GM18951 (cell line): ENCODE measurements at regions not wholly inside any gene's neighbourhood (a gene's known extent, or its start where the extent isn't known, plus 50 kb on each side); places are given as distances from the start of the nearest gene placed in this dataset.

Experiments used
- POLR2A ChIP-seq: IDR thresholded peaks from 4 replicates; pipeline ENCODE4 v1.6.1; 2011; ENCODE audit warnings: mild to moderate bottlenecking; ENCODE audit not compliant: insufficient read length, insufficient read depth; ENCODE audit errors: extremely low read depth
- in situ Hi-C: fragments of 300-500 bp; cut with MboI; formaldehyde crosslinking; loops from one replicate; pipeline ENCODE4 v1.12.0; 2022; ENCODE audit warnings: low sequenced_read_pairs, mixed read lengths, inconsistent platforms; ENCODE audit not compliant: unreplicated experiment

DNA sequence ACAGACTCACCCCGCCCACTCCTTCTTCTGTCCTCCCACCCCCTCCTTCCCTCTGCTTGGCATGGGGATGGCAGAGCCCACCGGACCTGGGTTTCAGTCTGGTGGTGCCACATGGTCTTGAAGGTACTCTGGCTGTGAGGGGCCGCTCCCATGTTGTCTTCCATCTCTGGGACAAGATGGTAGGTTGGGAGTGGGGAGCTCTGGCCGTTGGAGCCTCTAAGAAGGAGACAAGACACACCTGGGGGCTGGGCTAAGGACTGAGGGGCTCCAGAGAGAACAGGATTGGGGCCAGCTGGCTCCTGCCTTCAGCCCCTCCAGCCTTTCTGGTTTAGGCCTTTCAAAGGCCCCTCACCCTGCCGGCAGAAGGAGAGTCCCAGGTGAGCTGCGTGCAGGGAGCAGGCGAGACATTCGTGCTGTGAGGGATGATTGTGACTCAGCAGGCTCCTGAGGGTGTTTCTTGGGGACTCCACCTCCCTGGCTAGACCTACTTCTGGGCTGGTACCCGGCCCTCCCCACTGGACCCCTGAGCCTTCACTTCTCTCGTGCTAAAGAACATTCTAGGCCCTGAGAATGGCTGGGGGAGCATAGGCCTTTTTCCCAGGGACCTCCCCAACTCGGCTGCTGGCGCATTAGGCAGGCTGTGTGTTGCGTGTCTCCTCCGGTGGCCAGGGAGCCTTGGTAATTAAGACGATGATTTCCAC is 128.2 kb upstream of the HAAO start:
- TF ChIP-seq POLR2A = no peak
- in situ Hi-C loops = no loop called here

- in situ Hi-C loops = no loop called here
- TF ChIP-seq POLR2A = no peak
Measured at GRCh38 chr2:42918671-42919318, 126.4 kb upstream of the HAAO start.

GRCh38 chr2:42918041-42918440 is 125.7 kb upstream of the HAAO start:
- in situ Hi-C loops = no loop called here
- no peak for TF ChIP-seq POLR2A

GRCh38 chr2:42917425-42917927 is 125.1 kb upstream of the HAAO start:
- TF ChIP-seq POLR2A = no peak
- in situ Hi-C loops = no loop called here

- in situ Hi-C loops = no loop called here
- TF ChIP-seq POLR2A = no peak
Measured at GRCh38 chr2:42916324-42916723, 123.9 kb upstream of the HAAO start.

- in situ Hi-C loops = no loop called here
- no peak for TF ChIP-seq POLR2A
Measured at GRCh38 chr2:42914860-42915259, 122.5 kb upstream of the HAAO start.

DNA sequence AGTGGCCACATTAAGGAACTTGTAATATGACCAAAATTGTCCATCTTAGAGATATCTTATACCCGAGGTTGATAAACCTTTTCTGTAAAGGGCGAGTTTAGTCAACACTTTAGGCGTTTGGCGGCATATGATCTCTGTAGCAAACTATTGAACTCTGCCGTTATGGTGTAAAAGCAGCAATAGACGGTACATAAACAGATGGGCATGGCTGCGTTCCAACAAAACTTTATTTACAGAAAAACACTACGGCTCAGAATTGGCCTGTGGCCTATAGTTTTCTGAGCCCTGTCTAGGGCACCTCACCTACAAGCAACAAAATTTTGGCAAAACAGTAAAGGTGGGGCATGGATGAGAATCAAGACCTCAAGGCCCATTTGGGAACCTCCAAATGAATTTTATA is 121.9 kb upstream of the HAAO start:
- TF ChIP-seq POLR2A = no peak
- in situ Hi-C loops = no loop called here

GRCh38 chr2:42913280-42913878 is 121.0 kb upstream of the HAAO start:
- no peak for TF ChIP-seq POLR2A
- in situ Hi-C loops = no loop called here

DNA sequence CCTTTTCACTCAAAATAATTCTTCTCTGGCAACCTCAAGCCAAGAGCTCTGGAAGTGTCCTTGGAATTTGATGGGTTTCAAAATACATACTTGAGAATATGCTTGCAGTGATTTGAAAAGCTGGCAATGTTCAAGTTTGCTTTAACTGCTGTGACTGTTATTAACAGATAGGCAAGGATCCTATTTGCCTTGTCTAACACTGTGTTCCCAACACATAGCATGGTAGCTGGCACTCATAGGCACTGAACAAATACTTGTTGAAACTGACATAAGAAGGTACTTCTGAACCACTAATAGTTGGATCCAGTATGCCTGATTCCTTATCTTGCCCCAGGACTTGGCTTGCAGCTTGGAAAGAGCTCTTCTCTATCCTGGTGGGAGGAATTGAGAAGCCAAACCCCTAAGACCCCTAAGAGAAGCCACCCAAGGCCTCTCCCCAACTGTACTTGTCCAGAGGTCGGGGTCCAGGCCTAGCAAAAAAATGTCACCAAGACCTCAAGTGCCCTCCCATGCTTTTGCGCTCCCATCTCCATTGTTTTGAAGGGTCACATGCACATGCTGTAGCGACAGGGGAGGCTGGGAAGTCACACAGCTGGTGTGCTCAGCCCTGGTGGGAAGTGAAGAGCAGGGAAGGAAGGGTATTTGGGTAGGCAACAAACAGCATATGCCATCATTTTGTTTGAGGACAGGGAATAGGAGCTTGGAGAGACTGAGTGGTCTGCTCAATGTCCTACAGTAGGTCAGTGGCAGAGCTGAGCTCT is 118.4 kb upstream of the HAAO start:
- in situ Hi-C loops = no loop called here
- TF ChIP-seq POLR2A = no peak

DNA sequence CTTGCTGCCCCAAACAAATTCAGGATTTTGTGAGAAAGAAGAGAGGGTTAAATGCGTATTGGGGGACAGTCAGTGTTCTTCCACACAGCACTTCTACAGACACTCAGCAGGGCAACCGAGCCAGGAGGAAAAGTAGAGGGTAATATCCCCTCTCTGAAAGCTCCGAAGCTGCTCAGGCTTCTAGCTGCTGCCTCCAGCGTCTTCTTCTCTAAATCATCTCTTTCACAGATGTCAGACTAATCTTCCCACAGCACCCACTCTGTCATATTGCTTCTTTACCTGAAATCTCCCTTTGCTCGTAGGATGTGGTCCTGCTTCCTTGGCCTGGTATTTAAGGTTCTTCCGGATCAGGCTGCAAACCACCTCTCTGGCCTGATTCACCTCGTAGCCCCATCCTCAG is 117.6 kb upstream of the HAAO start:
- TF ChIP-seq POLR2A = no peak
- in situ Hi-C loops = no loop called here

GRCh38 chr2:42908518-42909200 is 116.3 kb upstream of the HAAO start:
- no peak for TF ChIP-seq POLR2A
- in situ Hi-C loops = no loop called here

DNA sequence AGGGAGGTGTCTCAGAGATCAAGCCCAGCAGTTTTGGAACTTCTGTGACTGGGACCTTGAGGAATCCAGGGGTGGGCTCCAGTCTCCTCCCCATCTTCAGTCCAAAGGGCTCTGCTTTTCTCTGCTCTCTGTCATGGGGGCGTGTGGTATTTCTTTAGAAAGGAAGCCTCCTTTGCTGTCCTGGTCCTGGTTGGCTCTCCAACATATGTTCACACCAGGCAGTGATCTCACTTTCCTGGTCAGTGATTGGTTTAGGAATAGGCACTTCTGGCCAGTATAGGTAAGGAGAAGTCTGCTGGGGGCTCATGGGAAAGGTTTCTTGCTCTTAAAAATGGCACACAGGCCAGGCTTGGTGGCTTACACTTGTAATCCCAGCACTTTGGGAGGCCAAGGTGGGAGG is 115.5 kb upstream of the HAAO start:
- in situ Hi-C loops = no loop called here
- TF ChIP-seq POLR2A = no peak

DNA sequence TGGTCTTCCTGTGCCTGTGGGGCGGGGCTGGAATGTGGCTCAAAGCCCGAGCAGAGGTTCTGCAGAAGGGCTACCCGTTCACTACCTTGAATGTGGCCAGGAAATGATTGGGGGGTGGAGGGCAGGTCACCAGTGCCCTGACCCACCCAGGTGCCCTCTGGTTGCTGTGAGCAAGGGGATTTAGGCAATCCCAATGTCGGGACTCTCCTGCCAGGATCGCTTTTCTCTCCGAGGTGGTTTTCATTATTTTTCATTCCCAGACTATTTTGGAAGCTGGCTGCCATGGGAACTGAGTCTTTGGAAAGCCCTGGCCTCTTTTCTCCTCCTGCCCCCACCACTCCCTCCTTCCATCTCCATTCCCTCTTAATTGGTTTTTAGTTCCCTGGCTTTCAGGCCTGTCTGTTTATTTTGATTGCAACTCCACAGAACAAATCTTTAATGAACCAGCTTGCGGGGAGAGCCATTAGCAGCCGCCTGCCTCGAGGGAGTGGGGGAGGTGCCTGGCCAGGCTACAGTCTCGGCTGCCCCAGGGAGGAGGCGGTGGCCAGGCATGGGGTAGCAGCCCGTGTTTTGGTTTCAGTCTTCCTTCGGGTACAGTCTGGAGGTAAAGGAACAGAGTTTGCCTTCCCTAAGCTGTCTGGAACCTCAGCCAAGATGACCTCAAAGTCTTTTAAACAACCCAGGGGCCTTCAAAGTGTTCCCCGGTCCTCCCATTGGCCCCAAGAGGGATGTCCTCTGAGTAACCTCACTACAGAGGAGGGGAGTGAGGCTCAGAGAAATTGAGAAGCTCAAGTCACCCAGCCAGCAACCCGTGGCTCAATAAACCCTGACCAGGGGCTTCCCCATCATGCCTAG is 114.4 kb upstream of the HAAO start:
- no peak for TF ChIP-seq POLR2A
- in situ Hi-C loops = no loop called here
